ENCODE measurements at regions not wholly inside any gene's neighbourhood (a gene's known extent, or its start where the extent isn't known, plus 50 kb on each side); places are given as distances from the start of the nearest gene placed in this dataset.

GRCh38 chr16:61362585-61362984 lies 673.7 kb downstream of the CDH8 start:
- ChIA-PET CTCF (no interaction called here), POLR2A (no interaction called here)

- POLR2A ChIA-PET, result no interaction called here
- CTCF ChIA-PET, result no interaction called here
These were observed 691.4 kb downstream of the CDH8 start for GRCh38 chr16:61344791-61345190.

- ChIA-PET POLR2A (no interaction called here), CTCF (no interaction called here)
These were observed 703.8 kb downstream of the CDH8 start for GRCh38 chr16:61332461-61332860.

GRCh38 chr16:61324044-61324443 lies 712.2 kb downstream of the CDH8 start:
- POLR2A ChIA-PET, result no interaction called here
- CTCF ChIA-PET, result no interaction called here

GRCh38 chr16:61323456-61323855 lies 712.8 kb downstream of the CDH8 start:
- POLR2A ChIA-PET, result no interaction called here

GRCh38 chr16:61320791-61321190 lies 715.4 kb downstream of the CDH8 start:
- ChIA-PET CTCF (no interaction called here), POLR2A (no interaction called here)

More at GRCh38 chr16:61323456-61323855, 712.8 kb downstream of the CDH8 start:
- CTCF ChIA-PET, result no interaction called here

GRCh38 chr16:61313931-61314330 lies 722.3 kb downstream of the CDH8 start:
- ChIA-PET POLR2A (no interaction called here), CTCF (no interaction called here)

GRCh38 chr16:61309386-61309785 lies 726.9 kb downstream of the CDH8 start:
- POLR2A ChIA-PET, result no interaction called here
- CTCF ChIA-PET, result no interaction called here

- ChIA-PET CTCF (no interaction called here), POLR2A (no interaction called here)
These were observed 730.0 kb downstream of the CDH8 start for GRCh38 chr16:61306204-61306603.

GRCh38 chr16:61296814-61297213 lies 739.4 kb downstream of the CDH8 start:
- ChIA-PET POLR2A (no interaction called here), CTCF (no interaction called here)

GRCh38 chr16:61296305-61296704 lies 739.9 kb downstream of the CDH8 start:
- POLR2A ChIA-PET, result no interaction called here
- CTCF ChIA-PET, result no interaction called here

- CTCF ChIA-PET, result no interaction called here
- POLR2A ChIA-PET, result no interaction called here
These were observed 740.9 kb downstream of the CDH8 start for GRCh38 chr16:61295311-61295710.

- POLR2A ChIA-PET, result no interaction called here
- CTCF ChIA-PET, result no interaction called here
These were observed 747.1 kb downstream of the CDH8 start for GRCh38 chr16:61289141-61289540.

GRCh38 chr16:61277849-61278248 lies 758.4 kb downstream of the CDH8 start:
- CTCF ChIA-PET, result no interaction called here
- POLR2A ChIA-PET, result no interaction called here

- ChIA-PET POLR2A (no interaction called here), CTCF (no interaction called here)
These were observed 762.0 kb downstream of the CDH8 start for GRCh38 chr16:61274211-61274610.

- POLR2A ChIA-PET, result no interaction called here
- CTCF ChIA-PET, result interaction anchor here (0.5 kb wide), 1 partner anchor 974 kb away, joined by 3 read pairs; no protein-coding TSS in a partner anchor
These were observed 765.5 kb downstream of the CDH8 start for GRCh38 chr16:61270726-61271125.

- CTCF ChIA-PET, result no interaction called here
- POLR2A ChIA-PET, result no interaction called here
These were observed 772.8 kb downstream of the CDH8 start for GRCh38 chr16:61263400-61263799.

- ChIA-PET POLR2A (no interaction called here), CTCF (no interaction called here)
These were observed 774.9 kb downstream of the CDH8 start for GRCh38 chr16:61261315-61261714.

GRCh38 chr16:61246592-61246991 lies 789.6 kb downstream of the CDH8 start:
- CTCF ChIA-PET, result no interaction called here
- POLR2A ChIA-PET, result no interaction called here

- ChIA-PET POLR2A (no interaction called here), CTCF (no interaction called here)
These were observed 792.3 kb downstream of the CDH8 start for GRCh38 chr16:61243954-61244353.

GRCh38 chr16:61237884-61238485 lies 798.3 kb downstream of the CDH8 start:
- ChIA-PET POLR2A (no interaction called here), CTCF (no interaction called here)

GRCh38 chr16:61233713-61234112 lies 802.5 kb downstream of the CDH8 start:
- POLR2A ChIA-PET, result no interaction called here
- CTCF ChIA-PET, result no interaction called here

GRCh38 chr16:61228371-61228770 lies 807.9 kb downstream of the CDH8 start:
- CTCF ChIA-PET, result no interaction called here
- POLR2A ChIA-PET, result no interaction called here

Measured in activated CD8-positive, alpha-beta memory T cell treated with anti-CD3 and anti-CD28 coated beads for 36 hours (primary cell).